GM12878 (cell line): ENCODE measurements at regions not wholly inside any gene's neighbourhood (a gene's known extent, or its start where the extent isn't known, plus 50 kb on each side); places are given as distances from the start of the nearest gene placed in this dataset.

Source experiments
- ATAC-seq: fragments of 200-7000 bp; cut with Tn5 transposase; 3 replicates; pipeline ENCODE4 v1.9.1; 2020; ENCODE audit warnings: mild to moderate bottlenecking, moderate library complexity
- BruUV-seq: library from RNA; stranded (reverse); fragments of 400-500 nt; replicated peaks from 2 replicates; lab custom pipeline; 2021; lab: Mats Ljungman, UMichigan
- CTCF ChIA-PET: fragments of 300-600 bp; sonication (Branson Sonifier 250); formaldehyde crosslinking; extraction: SDS; loops from one replicate; lab custom pipeline; 2021; ENCODE audit warnings: inconsistent platforms; lab: Yijun Ruan, JAX
- POLR2A ChIA-PET: fragments of 350-600 bp; formaldehyde crosslinking; extraction: SDS; loops from one replicate; lab custom pipeline; 2021; ENCODE audit warnings: inconsistent platforms; lab: Charles Lee
- RAD21 ChIA-PET: fragments of 300-600 bp; sonication (Branson Sonifier 250); formaldehyde crosslinking; loops from one replicate; lab custom pipeline; 2023; ENCODE audit warnings: antibody characterized with exemption; ENCODE audit not compliant: unreplicated experiment; lab: Charles Lee
- SMC1A ChIA-PET: fragments of 300-600 bp; sonication (Branson Sonifier 250); formaldehyde crosslinking; loops from one replicate; lab custom pipeline; 2023; ENCODE audit not compliant: unreplicated experiment, uncharacterized antibody; lab: Charles Lee
- DNase-seq: peaks from one replicate; pipeline ENCODE4 v3.0.0-alpha.2; 2011; ENCODE audit warnings: low read depth, low spot score
- FAIRE-seq: peaks from 3 replicates; lab custom pipeline; 2011; peaks lifted over from hg19 to GRCh38; lab: Jason Lieb, UNC
- H2AFZ ChIP-seq: 2 replicates; pipeline ENCODE4 v1.6.0; 2011; ENCODE audit warnings: low read depth, low read length, control low read depth; ENCODE audit not compliant: control insufficient read depth
- H3K27ac ChIP-seq: 2 replicates; pipeline ENCODE4 v1.5.1; 2011; ENCODE audit warnings: control low read depth; ENCODE audit not compliant: control insufficient read depth, insufficient read depth
- H3K27me3 ChIP-seq, 2 experiments: replicated peaks in 1 of 2; 2 replicates each; pipeline versions ENCODE4 v1.6.0 to v1.6.1; 2011; ENCODE audit warnings: low read length in 1 of 2; ENCODE audit not compliant: control insufficient read depth in 2 of 2, insufficient read depth in 2 of 2
- H3K36me3 ChIP-seq, 2 experiments: 2 replicates each; pipeline ENCODE4 v1.5.1; 2011; ENCODE audit warnings: low read length in 1 of 2; ENCODE audit not compliant: control insufficient read depth in 2 of 2, insufficient read depth in 2 of 2
- H3K4me1 ChIP-seq: 2 replicates; pipeline ENCODE4 v1.6.1; 2011; ENCODE audit warnings: mild to moderate bottlenecking, low read length, moderate library complexity, mixed read lengths; ENCODE audit not compliant: control insufficient read depth, insufficient read depth
- H3K4me2 ChIP-seq: 2 replicates; pipeline ENCODE4 v1.6.0; 2011; ENCODE audit warnings: control low read depth; ENCODE audit not compliant: control insufficient read depth, insufficient read depth
- H3K4me3 ChIP-seq: fragments of 200-600 bp; sonication (generic); 2 replicates; pipeline ENCODE4 v1.5.1; 2016
- H3K79me2 ChIP-seq: 2 replicates; pipeline ENCODE4 v1.6.0; 2011; ENCODE audit warnings: low read length; ENCODE audit not compliant: control insufficient read depth, insufficient read depth
- H3K9ac ChIP-seq: 2 replicates; pipeline ENCODE4 v1.8.0; 2011; ENCODE audit warnings: low read length, control low read depth, mixed read lengths; ENCODE audit not compliant: control insufficient read depth, insufficient read depth
- H3K9me3 ChIP-seq: replicated peaks from 3 replicates; pipeline ENCODE4 v1.5.1; 2011; ENCODE audit warnings: mild to moderate bottlenecking, low read length; ENCODE audit not compliant: control insufficient read depth, insufficient read depth
- H4K20me1 ChIP-seq: 2 replicates; pipeline ENCODE4 v1.6.0; 2011; ENCODE audit not compliant: control insufficient read depth, insufficient read depth
- ASH2L ChIP-seq: fragments of 300-600, 200-600 bp; sonication (generic); IDR thresholded peaks from 2 replicates; pipeline ENCODE4 v1.6.1; 2017; ENCODE audit warnings: low read depth, mild to moderate bottlenecking, borderline replicate concordance
- BRCA1 ChIP-seq: IDR thresholded peaks from 2 replicates; pipeline ENCODE4 v1.6.1; 2011; ENCODE audit warnings: low read depth, low read length, improper control_type of control experiment
- CBX3 ChIP-seq: fragments of 200-600 bp; sonication (generic); IDR thresholded peaks from 2 replicates; pipeline ENCODE4 v1.6.1; 2016; ENCODE audit warnings: low read depth, borderline replicate concordance
- FOXK2 ChIP-seq: fragments of 450-650 bp; IDR thresholded peaks from 2 replicates; pipeline ENCODE4 v1.6.1; 2017; ENCODE audit warnings: mild to moderate bottlenecking, moderate library complexity
- HDAC6 ChIP-seq: fragments of 200-600 bp; sonication (generic); IDR thresholded peaks from one replicate; pipeline ENCODE4 v1.8.0; 2017; ENCODE audit warnings: antibody characterized with exemption; ENCODE audit not compliant: unreplicated experiment
- IKZF1 ChIP-seq: fragments of 450-650 bp; conservative IDR thresholded peaks from 2 replicates; pipeline ENCODE4 v1.6.1; 2017; ENCODE audit warnings: antibody characterized with exemption, mild to moderate bottlenecking
- IRF3 ChIP-seq: fragments of 450-650 bp; IDR thresholded peaks from 2 replicates; pipeline ENCODE4 v1.6.1; 2014; ENCODE audit warnings: mild to moderate bottlenecking
- NFXL1 ChIP-seq: fragments of 450-650 bp; IDR thresholded peaks from 2 replicates; pipeline ENCODE4 v1.6.1; 2017; ENCODE audit warnings: antibody characterized with exemption, mild to moderate bottlenecking, borderline replicate concordance
- PML ChIP-seq: IDR thresholded peaks from 2 replicates; pipeline ENCODE4 v1.6.1; 2012; ENCODE audit warnings: low read length, inconsistent platforms
- RELA ChIP-seq: fragments of 450-650 bp; IDR thresholded peaks from 2 replicates; pipeline ENCODE4 v1.8.0; 2014; ENCODE audit warnings: borderline replicate concordance; ENCODE audit not compliant: partially characterized antibody
- REST ChIP-seq: IDR thresholded peaks from 2 replicates; pipeline ENCODE4 v1.6.1; 2012; ENCODE audit warnings: mild to moderate bottlenecking, low read depth, low read length
- SP1 ChIP-seq: IDR thresholded peaks from one replicate; pipeline ENCODE4 v1.6.1; 2011; ENCODE audit warnings: low read depth, low read length
- SREBF1 ChIP-seq: IDR thresholded peaks from 2 replicates; pipeline ENCODE4 v1.6.1; 2012; ENCODE audit warnings: mild to moderate bottlenecking, low read length
- SRF ChIP-seq, 2 experiments: IDR thresholded peaks; 2 replicates each; pipeline ENCODE4 v1.6.1; 2011; ENCODE audit warnings: low read depth in 2 of 2, low read length in 2 of 2, mild to moderate bottlenecking in 1 of 2, moderate library complexity in 1 of 2
- TAF1 ChIP-seq: IDR thresholded peaks from 2 replicates; pipeline ENCODE4 v1.6.1; 2011; ENCODE audit warnings: mild to moderate bottlenecking, low read depth, low read length, borderline replicate concordance
- ZNF687 ChIP-seq: fragments of 450-650 bp; IDR thresholded peaks from 2 replicates; pipeline ENCODE4 v1.6.1; 2017; ENCODE audit warnings: mild to moderate bottlenecking, moderate library complexity
- WGBS: methylation state at CpG from one replicate; pipeline ENCODE4 v1.1.6; 2016; ENCODE audit warnings: low lambda C conversion rate; ENCODE audit not compliant: insufficient replicate concordance, insufficient coverage; ENCODE audit errors: missing lambda C conversion rate; 5-methylcytosine and 5-hydroxymethylcytosine counted together
- in situ Hi-C: fragments of 300-500 bp; cut with MboI; formaldehyde crosslinking; loops from 9 replicates; pipeline ENCODE4 v1.14.3; 2018; ENCODE audit warnings: mixed read lengths
- intact Hi-C: fragments of 100-400 bp; cut with micrococcal nuclease; formaldehyde crosslinking; loops from one replicate; pipeline ENCODE4 v1.14.2; 2022; ENCODE audit not compliant: unreplicated experiment

- Histone ChIP-seq H3K9me3 (no peaks in the 10 kb centered on the region; the same call in 2 of the 3 replicates), H2AFZ (no peak overlapping the region), H3K36me3 (no peaks in the 10 kb centered on the region), H3K9ac (no peak overlapping the region), H3K4me3 (no peak overlapping the region), H3K4me1 (no peaks in the 10 kb centered on the region), H3K27ac (no peak overlapping the region), H4K20me1 (no peaks in the 10 kb centered on the region), H3K27me3 (no peaks in the 10 kb centered on the region; a peak in 1 of 4 replicates), H3K79me2 (no peaks in the 10 kb centered on the region), H3K4me2 (no peak overlapping the region)
- ChIA-PET POLR2A (no interaction called here), SMC1A (no interaction called here), RAD21 (no interaction called here), CTCF (no interaction called here)
- no TSS peak for BruUV-seq
- no peak for FAIRE-seq
- intact Hi-C loops (no loop called here), in situ Hi-C loops (no loop called here)
- TF ChIP-seq IRF3 (no peak), FOXK2 (no peak), TAF1 (no peak), ASH2L (no peak), NFXL1 (no peak), SP1 (no peak), IKZF1 (no peak), SREBF1 (no peak), CBX3 (no peak), SRF (IDR thresholded peaks at IDR 0.05; ENCODE audit: low read depth in 2 of 2, low read length in 2 of 2) (no peak), BRCA1 (no peak), ZNF687 (no peak), HDAC6 (no peak), REST (no peak), PML (no peak), RELA (no peak)
- 19% methylated on average over 4 of the region's 4 CpGs for WGBS
- ATAC-seq: no peak
- no peak for DNase-seq
Observed at GRCh38 chr2:235262750-235263149, 231.1 kb upstream of the AGAP1 start.
